Activated CD4-positive, alpha-beta T cell treated with anti-CD3 and anti-CD28 coated beads, Interleukin-2, Interleukin-4, amounts not matched to agents 100 ng/mL and 50 ng/mL, durations not matched to agents 16 hours and 8 hours (primary cell): ENCODE measurements at regions not wholly inside any gene's neighbourhood (a gene's known extent, or its start where the extent isn't known, plus 50 kb on each side); places are given as distances from the start of the nearest gene placed in this dataset.

Experiments used
- DNase-seq: peaks from one replicate; pipeline ENCODE4 v3.0.0-alpha.2; 2020; ENCODE audit warnings: low spot score

DNA sequence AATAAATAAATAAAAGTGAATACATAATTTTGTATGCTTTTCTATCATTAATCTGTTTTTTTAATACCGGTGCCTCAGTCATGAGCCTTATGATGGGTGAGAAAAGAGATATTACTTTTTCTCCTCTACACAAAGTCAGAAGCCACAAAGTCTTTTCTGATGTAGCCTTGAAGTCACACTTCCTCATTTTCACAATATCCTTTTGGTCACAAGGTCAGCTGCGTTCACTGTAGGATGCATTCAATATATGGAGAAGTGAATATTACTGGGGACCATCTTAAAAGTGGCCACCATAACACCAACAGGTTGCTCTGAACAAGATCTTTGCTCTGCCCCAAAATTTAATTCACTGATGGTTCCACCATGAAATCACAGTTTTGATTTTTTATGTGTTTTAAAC is 83.3 kb upstream of the TNR start:
- DNase-seq = no peak

DNA sequence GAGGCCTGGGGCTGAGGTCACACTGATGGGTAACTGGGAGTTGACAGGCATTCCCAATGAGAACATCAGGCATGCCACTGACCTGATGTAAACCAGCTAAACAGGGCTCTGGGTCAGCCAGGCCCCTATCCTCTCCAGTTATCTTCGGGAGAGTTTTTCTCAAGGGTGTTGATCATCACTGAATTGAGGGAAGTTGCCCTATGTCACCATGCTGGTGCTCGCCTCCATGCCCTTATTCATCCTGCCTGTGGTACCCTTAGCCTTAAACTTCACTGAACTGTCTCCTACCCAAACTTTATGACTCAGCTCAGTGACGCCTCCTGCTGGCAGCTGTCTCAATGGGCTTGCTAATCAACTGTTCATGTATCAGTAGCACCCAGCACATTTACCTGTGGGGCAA is 80.7 kb upstream of the TNR start:
- peak; percentile 27 for DNase-seq

DNA sequence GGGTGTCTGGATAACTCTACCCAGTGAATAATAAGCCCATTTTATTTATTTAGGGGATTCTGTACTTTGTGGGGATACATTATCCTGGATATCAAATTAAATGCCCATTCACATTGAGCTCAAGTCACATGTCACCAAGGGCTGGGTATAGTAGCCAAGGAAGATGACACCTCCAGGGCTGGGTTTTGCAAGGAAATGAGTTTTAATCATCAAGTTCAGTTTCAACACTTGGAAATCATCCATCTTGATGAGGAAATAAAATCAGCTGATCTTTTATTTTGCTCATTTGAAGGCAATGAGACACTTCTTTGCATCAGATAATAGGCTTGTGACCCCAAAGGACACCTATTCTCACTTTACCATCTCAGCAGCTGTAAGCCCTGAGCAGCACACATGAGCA is 80.0 kb upstream of the TNR start:
- no peak for DNase-seq

DNA sequence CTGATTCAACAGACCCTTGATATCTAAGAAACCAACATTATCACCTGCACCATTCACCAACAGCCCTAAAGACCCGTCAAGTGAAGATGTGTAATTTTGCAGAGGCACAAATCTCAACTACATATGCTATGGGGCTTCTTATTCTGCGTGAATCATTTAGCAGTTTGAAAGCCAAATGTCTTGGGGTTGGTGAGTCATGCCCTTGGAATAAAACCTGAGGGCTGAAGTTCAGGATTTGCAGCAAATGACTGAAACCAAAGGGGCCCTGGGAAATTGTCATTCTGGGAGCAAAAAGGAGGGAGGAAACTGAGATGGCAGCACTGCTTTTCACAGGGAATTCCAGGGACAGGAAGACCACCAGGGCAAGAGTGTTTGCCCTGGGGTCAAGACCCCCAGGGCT is 79.2 kb upstream of the TNR start:
- no peak for DNase-seq

DNA sequence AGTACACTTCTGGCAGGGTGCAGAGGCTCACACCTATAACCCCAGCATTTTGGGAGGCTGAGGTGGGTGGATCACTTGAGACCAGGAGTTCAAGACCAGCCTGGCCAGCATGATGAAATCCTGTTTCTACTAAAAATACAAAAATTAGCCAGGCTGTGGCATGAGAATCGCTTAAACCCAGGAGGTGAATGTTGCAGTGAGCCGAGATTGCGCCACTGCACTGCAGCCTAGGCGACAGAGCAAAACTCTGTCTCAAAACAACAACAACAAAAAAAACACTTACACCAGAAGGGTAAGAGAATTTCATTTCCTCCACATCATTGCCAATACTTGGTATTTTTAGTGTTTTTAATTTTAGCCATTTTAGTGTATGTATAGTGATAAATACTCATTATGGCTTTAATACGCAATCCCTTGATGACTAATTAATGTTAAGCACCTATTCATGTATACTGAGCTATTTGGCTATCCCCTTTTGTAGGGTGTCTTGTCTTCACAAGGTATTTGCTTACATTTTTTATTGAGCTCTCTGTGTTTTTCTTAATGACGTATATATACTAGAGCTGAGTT is 77.1 kb upstream of the TNR start:
- no peak for DNase-seq

DNA sequence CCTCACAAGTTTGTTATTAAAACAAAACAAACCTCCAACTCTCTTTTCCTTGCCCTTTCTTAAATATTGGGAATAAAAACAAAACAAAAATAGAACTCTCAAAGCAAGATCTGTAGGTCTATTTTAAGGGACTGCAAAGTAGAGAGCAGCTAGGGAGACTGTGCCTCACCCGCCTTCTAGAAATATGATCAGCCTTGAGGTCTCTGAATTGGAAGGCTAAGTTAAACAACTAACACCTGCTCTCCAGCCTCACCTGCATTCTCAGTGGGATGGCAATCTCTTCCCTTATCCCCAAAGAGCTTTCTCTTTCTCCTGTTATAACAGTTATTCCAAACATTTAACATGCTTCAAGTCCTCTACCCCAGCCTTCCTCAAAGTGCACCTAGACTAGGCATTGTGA is 75.5 kb upstream of the TNR start:
- DNase-seq = no peak

DNA sequence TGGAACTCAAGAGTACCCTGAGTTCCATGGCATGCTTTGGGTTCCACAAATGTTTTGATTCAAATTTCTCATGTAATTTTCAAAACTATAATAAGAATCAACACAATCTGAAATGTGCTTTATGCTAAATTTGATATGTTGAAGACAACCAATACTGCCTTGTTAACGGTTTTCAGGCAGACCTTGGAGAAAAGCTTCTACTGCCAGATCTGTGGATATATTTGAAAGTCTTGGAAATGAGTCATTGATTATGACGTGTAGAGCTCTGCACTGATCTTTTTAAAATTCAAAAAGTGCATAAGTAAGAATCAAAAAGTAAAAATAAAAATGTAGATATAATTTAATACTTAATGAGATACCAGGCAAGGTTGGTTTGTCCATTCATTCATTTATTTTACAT is 74.0 kb upstream of the TNR start:
- no peak for DNase-seq

DNA sequence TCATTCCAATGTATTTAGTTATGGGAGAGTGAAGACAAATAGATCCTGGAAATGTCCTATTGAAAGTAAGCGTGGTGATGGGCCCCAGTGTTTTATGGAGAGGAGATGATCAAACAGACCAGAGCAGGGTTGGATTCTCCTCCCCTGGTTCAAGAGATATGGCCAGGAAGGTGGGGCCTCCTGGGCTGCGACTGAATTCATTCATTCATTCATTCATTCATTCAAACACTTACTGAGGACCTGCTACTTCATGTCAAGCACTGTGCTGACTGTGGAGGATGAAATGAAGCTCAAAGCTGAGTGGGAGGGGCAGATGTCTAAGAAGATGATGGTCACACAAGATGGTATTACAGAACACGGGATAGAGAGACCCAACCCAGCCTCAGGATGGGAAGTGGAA is 71.5 kb upstream of the TNR start:
- DNase-seq = no peak

DNA sequence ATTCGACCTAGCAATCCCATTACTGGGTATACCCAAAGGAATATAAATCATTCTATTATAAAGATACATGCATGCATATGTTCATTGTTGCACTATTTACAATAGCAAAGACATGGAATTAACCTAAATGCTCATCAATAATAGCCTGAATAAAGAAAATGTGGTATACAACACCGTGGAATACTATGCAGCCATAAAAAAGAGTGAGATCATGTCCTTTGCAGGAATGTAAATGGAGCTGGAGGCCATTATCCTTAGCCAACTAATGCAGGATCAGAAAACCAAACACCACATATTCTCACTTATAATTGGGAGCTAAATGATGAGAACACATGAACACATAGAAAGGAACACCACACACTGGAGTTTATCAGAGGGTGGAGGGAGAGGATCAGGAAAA is 69.5 kb upstream of the TNR start:
- DNase-seq = no peak

DNA sequence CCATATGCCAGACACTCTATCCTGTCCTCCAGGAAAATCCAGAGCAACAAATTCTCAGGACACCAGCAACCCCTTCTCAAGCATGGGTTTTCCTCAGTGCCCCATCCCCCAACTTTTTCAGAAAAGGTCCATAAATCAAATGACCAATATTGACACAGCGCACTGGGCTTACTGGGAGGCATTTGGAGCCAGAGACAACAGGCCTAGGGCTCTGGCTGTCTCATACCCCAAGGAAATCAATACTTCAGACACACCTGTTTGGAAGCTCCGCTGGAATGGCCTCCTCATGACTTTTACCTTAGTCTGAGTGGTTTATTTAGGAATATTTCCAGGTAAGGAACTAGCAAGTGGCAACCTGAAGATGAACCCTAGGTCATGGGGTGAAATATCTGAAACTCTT is 66.9 kb upstream of the TNR start:
- DNase-seq = no peak

DNA sequence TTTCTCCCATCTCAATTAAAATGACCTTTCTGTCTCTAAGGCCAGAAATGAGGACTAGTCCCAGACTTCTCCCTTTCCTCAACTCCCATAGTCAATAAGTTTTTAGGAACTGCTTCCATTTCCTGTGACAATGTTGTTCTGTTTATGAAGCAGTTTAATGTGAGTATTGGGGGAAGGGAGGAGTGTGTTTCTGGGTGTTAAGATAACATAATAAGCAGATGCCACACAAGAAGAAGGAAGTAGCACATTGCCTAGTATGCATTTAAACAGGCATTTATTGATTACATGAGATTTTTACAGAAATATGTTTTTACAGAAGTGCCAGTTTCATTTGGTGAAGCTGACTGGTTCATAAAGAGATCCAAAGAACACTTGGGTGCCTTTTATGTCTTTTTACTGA is 65.6 kb upstream of the TNR start:
- DNase-seq = no peak

DNA sequence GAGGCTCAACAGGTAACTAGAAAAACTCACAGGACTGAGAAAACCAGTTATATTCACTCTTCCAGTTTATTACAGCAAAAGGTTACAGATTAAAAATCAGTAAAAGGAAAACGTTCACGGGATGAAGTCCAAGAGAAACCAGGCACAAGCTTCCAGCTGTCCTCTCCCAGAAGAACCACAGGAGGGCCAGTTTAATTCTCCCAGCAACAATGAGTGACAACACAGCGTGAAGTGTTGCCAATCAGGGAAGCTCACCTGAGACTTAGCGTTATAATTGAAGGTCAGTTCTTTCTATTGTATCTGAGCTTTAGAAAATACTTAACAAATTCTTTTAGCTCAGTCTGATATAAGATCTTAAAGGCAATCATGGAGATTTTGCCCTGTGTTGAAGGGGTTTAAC is 65.2 kb upstream of the TNR start:
- DNase-seq = no peak

DNA sequence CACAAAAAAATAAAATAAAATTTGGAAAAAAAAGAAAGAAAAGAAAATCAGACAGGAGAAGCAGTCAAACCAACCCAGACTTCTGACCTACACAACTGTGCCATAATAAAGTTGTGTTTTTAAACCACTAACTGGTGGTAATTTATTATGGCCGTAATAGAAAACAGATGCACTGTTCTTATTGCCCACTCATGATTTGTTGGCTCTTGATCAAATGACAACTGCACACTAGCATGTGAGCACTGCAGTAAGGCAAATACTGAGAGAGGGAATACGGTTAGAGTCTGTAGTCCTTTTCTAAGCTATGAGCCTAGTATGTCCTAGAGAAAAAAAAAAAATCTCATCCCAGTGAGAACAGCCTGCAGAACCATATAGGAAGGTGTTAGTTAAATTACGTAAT is 61.2 kb upstream of the TNR start:
- DNase-seq = no peak

DNA sequence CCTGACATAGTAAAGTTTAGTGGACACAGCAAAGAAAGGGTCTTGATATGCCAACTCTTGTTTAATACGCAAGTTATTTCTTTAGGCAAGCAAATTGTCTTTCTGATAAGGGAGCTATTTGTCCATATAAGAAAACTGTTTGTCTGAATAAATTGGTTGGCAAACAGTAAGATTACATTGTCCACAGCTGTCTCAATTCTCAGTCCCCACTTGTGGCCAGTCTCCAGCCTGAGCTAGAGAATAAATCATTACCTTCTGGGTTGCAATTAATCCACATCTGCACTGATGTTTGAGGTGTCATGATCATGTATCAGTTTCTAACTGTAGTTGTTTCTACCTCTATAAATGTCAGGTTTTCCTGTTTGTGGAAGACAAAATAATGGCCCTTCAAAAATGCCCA is 60.0 kb upstream of the TNR start:
- DNase-seq = no peak

DNA sequence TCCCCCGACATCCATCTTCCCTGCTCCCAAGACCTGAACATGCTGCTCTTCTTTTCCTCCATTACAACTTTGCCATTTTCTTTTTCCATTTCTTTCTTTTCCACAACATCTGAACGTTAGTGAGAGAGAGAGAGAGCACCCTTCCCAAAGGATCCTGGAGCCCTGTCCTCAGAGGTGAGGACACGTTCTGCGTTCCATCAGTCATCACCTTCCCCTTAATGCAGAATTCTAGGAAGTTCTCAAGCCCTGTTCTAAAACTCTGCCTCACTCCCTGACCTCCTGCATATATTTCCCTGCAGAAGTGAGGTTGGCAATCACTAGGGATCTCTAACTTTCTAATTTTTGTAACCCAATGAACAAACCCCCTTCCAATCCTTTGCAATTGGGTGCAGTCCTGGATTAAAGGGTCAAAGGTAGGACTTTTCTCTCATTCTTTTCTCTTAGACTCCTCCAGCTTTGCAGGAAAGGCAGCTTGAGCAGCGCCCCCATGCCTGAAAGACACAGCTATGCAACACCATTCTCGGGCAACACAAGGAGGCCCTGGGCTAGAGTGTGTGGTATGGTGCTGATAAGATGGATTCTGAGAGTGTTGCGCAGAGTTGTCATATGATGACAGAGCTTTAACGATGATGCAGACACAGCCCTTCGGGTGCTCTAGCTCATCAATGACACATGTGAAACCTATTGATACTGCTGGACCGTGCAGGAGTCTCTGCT is 59.2 kb upstream of the TNR start:
- no peak for DNase-seq

DNA sequence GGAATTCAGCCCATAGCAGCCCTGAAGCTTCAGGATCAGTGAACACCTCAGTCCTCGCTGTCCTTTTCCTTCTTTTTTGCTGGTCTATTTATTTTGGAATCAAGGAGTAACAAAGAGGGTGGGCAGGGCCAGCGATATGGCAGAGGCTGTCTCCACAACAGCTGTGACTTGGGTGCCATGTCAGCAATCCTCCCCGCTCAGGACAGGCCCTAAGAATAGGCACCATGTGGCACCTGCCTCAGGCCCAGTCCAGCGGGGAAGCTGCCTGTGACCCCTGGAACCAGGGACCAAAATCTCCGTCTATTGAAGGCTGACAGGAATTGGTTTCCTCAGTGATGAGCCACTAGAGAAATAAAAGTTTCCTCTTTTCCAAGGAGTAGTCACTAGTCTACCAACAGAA is 58.6 kb upstream of the TNR start:
- no peak for DNase-seq

DNA sequence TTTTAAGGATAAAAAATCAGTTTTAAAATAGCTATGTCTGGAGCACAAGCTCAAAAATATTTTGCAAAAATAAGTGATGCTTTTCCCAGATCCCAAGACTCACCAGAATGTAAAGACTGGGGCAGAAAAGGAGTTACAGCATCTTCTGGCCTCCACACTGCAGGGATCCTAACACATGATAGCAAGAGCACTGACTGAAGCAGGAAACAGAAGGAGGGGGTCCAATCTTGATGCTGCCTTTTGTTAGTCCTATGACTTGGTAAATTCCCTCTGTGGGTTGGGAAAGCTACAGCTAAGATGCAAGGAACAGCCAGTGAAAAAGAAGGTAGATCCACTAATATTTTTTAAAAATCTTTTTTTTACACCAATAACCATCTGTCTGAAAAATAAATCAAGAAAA is 54.2 kb upstream of the TNR start:
- DNase-seq = no peak

DNA sequence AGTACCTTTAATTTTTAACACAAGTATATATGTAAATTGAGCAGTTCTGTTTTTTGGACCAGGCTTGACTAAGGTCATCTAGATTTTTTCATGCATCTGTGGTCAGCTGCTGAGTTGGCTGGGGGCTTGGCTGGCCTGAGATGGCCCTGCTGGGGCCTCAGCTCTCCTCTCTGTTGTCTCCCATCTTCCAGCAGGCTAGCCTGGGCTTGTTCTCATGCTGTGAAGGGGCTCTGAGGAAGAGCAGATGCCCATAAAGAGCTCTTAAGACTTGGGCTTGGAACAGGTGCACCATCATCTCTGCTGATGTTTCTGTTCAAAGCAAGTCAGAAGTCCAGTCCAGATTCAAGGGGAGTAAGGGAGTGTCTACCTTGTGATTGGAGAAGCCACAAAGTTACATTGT is 51.2 kb upstream of the TNR start:
- DNase-seq = no peak

DNA sequence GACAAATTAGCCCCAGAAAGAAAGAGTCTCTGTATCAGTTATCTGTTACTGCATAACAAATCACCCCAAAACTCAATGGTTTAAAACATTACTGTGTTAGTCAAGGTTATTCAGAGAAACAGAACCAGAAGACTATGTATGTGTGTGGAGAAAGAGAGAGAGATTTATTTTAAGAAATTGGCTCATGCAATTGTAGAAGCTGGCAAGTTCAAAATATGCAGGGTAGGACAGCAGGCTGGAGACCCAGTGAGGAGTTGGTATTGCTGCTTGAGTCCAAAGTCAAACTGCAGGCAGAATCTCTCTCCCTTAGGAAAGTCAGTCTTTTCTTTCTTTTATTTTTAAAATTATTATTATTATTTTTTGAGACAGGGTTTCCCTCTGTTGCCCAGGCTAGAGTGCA is 50.2 kb upstream of the TNR start:
- DNase-seq = no peak
